GM21825 (cell line): ENCODE measurements at regions not wholly inside any gene's neighbourhood (a gene's known extent, or its start where the extent isn't known, plus 50 kb on each side); places are given as distances from the start of the nearest gene placed in this dataset.
"Not testable (repeated sequence)": the region's sequence is repeated elsewhere in the genome, so short reads cannot be mapped to it uniquely, and the experiment has no call there.

Experiments used
- ATAC-seq: cut with Tn5 transposase; IDR thresholded peaks from one replicate; pipeline ENCODE4 v1.9.1; 2021; ENCODE audit warnings: mild to moderate bottlenecking, moderate library complexity; ENCODE audit not compliant: unreplicated experiment

GRCh38 chr10:6986927-6987326, 406.9 kb upstream of the PRKCQ start:
- no peak for ATAC-seq

DNA sequence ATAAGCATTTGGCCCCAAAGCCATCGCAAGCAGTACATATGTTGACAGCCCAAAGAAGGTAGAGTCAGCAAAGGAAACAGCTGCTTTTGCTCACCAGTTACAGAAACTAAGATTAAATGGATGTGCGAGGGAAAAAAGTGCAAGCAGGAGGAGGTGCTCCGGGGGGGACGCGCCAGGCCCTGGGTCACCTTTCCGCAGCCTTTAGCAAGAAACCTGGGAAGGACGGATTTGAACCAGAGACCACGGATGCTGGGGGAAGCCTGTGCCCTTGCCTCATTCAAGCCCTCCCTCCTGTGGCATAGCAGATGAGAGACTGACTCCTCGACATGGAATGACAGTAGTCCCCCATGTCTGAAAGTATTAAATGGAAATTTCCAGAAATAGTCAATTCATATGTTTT, 405.6 kb upstream of the PRKCQ start:
- ATAC-seq = no peak

- no peak for ATAC-seq
Measured at GRCh38 chr10:6984971-6985370, 404.9 kb upstream of the PRKCQ start.

GRCh38 chr10:6984016-6984415, 403.9 kb upstream of the PRKCQ start:
- not testable (repeated sequence) for ATAC-seq

DNA sequence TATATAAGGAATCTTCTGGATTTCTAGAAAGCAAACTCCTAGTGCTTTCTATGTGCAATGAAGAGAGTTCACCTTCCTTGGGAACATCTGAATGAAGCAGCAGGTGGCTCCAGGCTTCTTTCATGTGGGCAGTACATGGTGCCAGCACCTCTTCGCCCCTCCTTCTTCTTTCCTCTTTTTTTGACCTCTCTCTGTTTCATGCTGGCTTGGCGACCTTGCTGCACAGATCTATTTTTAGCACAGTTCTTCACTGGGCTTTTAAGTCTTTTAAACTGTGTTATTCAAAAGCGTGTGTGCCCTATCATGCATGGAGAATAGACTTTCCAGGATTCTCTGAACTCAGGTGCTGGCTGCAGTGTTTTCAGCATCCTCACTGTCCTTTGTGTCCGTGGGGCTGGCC, 400.3 kb upstream of the PRKCQ start:
- no peak for ATAC-seq

DNA sequence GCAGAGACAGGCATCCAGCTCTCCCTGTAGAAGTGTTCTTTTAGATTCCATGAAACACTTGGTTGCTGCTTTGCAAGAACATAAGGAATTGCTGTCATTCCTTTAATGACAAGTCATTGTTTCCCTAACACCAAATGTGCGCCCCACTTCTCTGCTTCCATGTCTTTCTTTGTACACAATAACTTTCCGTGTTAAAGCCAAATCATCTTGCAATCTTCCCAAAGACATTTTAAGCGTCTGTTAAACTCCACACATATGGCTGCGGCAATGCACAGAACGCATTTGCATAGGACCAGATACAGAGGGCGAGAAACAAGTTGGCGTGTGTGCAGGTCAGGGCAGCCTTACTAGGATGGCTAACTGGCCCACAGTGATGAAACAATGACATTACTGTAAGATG, 399.3 kb upstream of the PRKCQ start:
- no peak for ATAC-seq

DNA sequence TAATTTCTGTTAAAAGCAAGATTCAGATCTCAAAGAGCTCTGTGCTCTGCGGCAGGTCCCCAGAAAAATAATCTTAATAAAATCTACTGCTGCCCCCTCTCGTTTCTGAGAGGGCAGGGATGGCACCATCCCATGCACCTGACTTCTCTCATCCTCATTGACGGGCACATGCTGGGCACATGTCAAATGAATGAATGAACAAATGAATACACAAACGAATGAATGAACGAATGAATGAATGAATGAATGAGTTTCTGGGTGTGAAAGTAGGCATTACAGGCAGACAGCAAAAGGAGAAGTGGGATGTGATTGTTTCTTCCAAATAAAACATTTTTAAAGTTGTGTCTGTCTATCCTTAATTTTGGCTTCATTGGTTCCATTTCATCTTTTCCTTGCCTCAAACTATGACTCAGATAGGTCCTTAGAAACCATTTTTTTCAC, 398.1 kb upstream of the PRKCQ start:
- ATAC-seq = no peak

- ATAC-seq = no peak
Measured at GRCh38 chr10:6977398-6978186, 397.5 kb upstream of the PRKCQ start.

DNA sequence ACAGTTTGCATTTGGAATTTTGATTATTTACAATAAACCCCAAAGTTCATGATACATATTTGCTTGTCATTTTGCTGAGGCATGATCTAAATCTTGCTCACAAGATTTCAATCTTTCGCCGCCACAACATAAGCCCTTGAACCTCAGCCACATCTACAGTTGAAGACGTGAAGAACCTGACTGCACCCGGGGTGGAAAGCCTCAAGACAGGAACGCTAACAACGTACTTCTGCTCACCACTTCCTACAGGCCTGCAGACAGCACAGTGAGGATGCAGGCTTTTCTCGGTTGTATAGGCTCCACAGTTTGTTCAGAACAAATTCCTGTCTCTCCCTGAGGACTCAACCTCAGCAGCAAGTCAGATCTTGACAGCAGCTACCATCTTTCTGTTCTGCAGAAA, 393.8 kb upstream of the PRKCQ start:
- ATAC-seq = no peak

GRCh38 chr10:6972226-6972625, 392.1 kb upstream of the PRKCQ start:
- no peak for ATAC-seq

DNA sequence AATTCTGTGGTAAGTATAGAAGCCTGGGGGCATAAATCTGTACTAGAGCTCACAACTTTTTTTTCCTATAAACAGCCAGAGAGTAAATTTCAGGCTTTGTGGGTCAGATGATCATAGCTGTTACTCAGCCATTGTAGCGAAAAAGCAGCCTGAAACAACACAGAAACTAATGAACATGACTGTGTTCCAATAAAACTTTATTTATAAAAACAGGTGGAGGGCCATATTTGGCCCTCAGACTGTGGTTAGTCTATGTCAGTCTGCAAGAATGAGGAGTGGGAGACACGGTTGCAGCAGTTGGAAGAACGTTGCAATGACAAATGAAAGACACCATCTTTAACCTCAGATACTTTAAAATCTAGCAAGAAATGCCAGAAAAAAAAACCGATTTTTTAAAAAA, 389.6 kb upstream of the PRKCQ start:
- ATAC-seq = no peak

- no peak for ATAC-seq
Measured at GRCh38 chr10:6964543-6964942, 384.5 kb upstream of the PRKCQ start.

- ATAC-seq = no peak
Measured at GRCh38 chr10:6962576-6962975, 382.5 kb upstream of the PRKCQ start.

DNA sequence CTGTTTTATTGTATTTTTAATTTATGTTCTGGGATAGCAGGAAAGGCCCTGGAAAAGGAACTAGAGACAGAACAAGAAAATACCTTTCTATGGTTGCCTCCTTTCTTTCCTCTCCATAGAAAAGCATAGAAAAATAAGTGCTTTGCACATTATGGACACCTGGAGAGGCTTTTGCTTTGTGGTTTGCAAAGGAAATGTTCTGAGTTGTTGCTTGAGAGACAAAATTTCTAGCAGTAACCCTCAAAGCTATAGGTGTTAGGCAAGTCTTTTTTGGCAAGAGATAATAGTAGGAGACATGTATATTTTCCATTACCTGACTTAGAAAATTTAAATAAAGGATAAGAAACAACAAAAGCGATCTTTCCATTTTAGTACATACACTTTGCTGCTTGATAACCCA, 378.6 kb upstream of the PRKCQ start:
- ATAC-seq = no peak

- no peak for ATAC-seq
Measured at GRCh38 chr10:6958254-6958653, 378.2 kb upstream of the PRKCQ start.

GRCh38 chr10:6957851-6958250, 377.8 kb upstream of the PRKCQ start:
- ATAC-seq = no peak

- ATAC-seq = no peak
Measured at GRCh38 chr10:6956562-6956961, 376.5 kb upstream of the PRKCQ start.

- no peak for ATAC-seq
Measured at GRCh38 chr10:6953271-6953801, 373.3 kb upstream of the PRKCQ start.

DNA sequence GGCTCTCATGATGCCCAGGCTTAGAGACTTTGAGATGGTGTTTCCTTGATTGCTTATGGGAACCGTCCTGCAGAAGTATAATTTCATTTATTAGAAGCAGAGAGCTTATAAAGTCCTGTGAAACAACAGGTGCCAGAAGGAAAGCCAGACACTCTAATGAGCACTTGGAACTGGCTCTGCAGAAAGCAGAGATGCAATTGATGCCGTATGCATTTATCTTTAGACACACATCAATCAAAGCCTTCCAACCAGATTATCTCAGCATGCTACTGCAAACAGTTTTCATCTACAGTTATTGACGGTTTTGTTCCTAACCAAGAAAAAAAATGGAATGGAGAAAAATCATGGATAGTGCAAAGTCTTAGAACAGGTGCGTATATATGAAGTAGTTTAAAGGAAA, 371.7 kb upstream of the PRKCQ start:
- ATAC-seq = no peak

DNA sequence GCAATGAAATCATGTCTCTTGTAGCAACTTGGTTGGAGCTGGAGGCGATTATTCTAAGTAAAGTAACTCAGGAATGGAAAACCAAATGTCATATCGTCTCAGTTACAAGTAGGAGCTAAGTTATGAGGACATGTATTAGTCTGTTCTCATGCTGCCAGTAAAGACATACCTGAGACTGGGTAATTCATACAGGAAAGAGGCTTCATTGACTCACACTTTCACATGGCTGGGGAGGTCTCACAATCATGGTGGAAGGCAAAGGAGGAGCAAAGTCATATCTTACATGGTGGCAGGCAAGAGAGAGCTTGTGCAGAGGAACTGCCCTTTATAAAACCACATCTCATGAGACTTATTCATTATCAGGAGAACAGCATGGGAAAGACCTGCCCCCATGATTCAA, 370.1 kb upstream of the PRKCQ start:
- ATAC-seq = no peak

- no peak for ATAC-seq
Measured at GRCh38 chr10:6944436-6944835, 364.4 kb upstream of the PRKCQ start.

DNA sequence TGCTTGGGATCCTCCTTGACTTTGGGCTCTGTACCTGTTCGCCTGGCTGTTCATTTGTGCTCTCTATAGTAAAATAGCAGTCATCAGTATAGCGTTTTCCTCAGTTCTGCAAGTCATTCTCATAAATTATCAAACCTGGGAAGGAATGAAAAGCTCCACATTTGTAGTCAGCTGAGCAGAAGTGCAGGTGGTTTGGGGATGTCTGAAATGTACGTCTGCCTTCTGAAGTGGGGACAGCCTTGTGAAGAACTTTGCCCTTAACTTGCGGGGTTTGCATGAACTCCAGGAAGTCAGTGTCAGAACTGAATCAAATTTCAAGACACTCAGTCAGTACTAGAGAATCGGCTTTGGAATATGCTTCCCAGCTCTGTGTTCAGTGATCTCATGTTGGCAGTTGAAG, 358.3 kb upstream of the PRKCQ start:
- no peak for ATAC-seq

DNA sequence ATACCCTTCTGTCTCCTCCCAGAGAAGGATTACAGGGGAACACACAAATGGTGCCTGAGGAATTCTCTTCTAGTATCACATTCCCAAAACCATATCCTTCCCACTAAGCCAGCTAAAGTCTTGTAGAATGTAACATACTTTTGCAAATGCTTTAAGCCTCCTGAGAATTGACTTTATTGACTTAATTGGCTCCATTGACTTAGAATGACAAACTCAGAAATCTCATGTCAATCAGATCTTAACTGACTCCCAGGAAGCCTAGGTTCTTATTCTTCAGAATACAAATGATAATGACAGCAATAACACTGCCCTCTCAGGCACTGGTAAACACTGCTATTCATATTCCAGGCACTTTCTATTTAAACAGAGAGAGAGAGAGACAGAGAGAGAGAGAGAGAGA, 356.9 kb upstream of the PRKCQ start:
- ATAC-seq = no peak
